Kasumi-1 (cell line): ENCODE measurements at regions not wholly inside any gene's neighbourhood (a gene's known extent, or its start where the extent isn't known, plus 50 kb on each side); places are given as distances from the start of the nearest gene placed in this dataset.
A peak's percentile ranks its signal among the peaks of the same experiment; 100 is the strongest.
"Not testable (repeated sequence)": the region's sequence is repeated elsewhere in the genome, so short reads cannot be mapped to it uniquely, and the experiment has no call there.

Source experiments
- DNase-seq, 2 experiments: peaks; one replicate each; lab custom pipeline; 2025; lab: John Stamatoyannopoulos, UW

- DNase-seq: no peak
Observed at GRCh38 chr2:67777836-67778429, 284.9 kb downstream of the C1D start.

GRCh38 chr2:67780841-67781240, 282.0 kb downstream of the C1D start:
- DNase-seq: not testable (repeated sequence)

- no peak for DNase-seq
Observed at GRCh38 chr2:67782443-67782842, 280.4 kb downstream of the C1D start.

- DNase-seq: no peak
Observed at GRCh38 chr2:67783026-67783425, 279.8 kb downstream of the C1D start.

GRCh38 chr2:67790622-67791021, 272.2 kb downstream of the C1D start:
- DNase-seq: no peak

- DNase-seq: no peak
Observed at GRCh38 chr2:67792191-67792590, 270.6 kb downstream of the C1D start.

- no peak for DNase-seq
Observed at GRCh38 chr2:67792681-67793091, 270.1 kb downstream of the C1D start.

GRCh38 chr2:67797801-67798540, 264.8 kb downstream of the C1D start:
- no peak for DNase-seq

GRCh38 chr2:67798541-67799160, 264.2 kb downstream of the C1D start:
- no peak for DNase-seq

- DNase-seq: no peak
Observed at GRCh38 chr2:67799886-67800285, 262.9 kb downstream of the C1D start.

- no peak for DNase-seq
Observed at GRCh38 chr2:67802291-67802690, 260.5 kb downstream of the C1D start.

GRCh38 chr2:67802824-67803223, 260.0 kb downstream of the C1D start:
- DNase-seq: no peak

GRCh38 chr2:67806816-67807215, 256.0 kb downstream of the C1D start:
- DNase-seq: no peak

GRCh38 chr2:67808112-67808511, 254.7 kb downstream of the C1D start:
- DNase-seq: no peak

- no peak for DNase-seq
Observed at GRCh38 chr2:67812682-67813081, 250.1 kb downstream of the C1D start.

GRCh38 chr2:67823726-67824125, 239.1 kb downstream of the C1D start:
- no peak for DNase-seq

- DNase-seq: no peak
Observed at GRCh38 chr2:67824186-67824585, 238.6 kb downstream of the C1D start.

- peak in 1 of 2 experiments; percentile 10 for DNase-seq
Observed at GRCh38 chr2:67825476-67825875, 237.3 kb downstream of the C1D start.

GRCh38 chr2:67828066-67828465, 234.7 kb downstream of the C1D start:
- DNase-seq: no peak

- DNase-seq: no peak
Observed at GRCh38 chr2:67829470-67829869, 233.3 kb downstream of the C1D start.

- DNase-seq: no peak
Observed at GRCh38 chr2:67833632-67834031, 229.2 kb downstream of the C1D start.

GRCh38 chr2:67834482-67834881, 228.3 kb downstream of the C1D start:
- DNase-seq: no peak

- no peak for DNase-seq
Observed at GRCh38 chr2:67835266-67835665, 227.5 kb downstream of the C1D start.
